Caki2 (cell line): ENCODE measurements at regions not wholly inside any gene's neighbourhood (a gene's known extent, or its start where the extent isn't known, plus 50 kb on each side); places are given as distances from the start of the nearest gene placed in this dataset.

Source experiments
- DNase-seq: peaks from one replicate; pipeline ENCODE4 v3.0.0-alpha.2; 2015; ENCODE audit warnings: low read depth
- in situ Hi-C: cut with HindIII; loops from 2 replicates; pipeline ENCODE4 v1.10.0; 2016; ENCODE audit warnings: low sequenced_read_pairs, low pct_unique_long_range_greater_than_20kb, mixed read lengths

DNA sequence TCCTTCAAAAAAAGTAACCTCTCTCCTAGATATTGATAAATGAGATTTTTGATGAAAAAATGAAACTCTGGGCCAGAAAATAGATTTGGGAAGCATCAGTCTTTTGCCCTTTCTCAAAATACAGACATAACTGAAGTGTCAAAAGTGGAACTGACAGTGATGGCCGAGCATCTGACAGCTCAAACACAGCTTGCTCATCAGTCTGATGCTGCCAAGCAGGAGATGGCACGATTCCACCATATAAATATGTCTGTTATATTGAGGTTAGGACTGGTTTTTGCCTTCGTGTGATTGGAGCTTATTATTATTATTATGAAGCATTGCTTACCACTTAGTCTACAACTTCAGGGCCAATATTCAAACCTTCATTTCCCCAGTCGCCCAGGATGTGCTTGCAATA is 152.6 kb upstream of the EPHA3 start:
- DNase-seq: no peak
- in situ Hi-C loops: no loop called here

DNA sequence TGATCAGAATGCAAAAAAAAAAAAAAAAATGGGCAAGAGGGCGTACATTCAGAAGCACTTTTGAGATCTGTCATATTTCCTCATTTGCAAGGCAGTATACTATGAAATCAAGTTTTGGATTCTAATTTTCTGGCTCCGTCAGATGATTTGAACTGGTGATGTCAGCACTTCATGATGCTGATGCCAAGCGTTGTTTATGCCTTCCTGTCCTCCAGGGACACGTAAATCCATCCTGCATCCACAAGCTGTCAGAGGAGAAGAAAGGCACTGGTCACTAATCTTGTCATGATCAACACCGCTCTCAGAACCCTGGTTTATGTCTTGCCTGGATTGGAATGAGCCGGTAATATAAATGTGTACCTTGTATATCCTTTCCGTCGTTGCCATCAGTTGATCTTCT is 152.1 kb upstream of the EPHA3 start:
- in situ Hi-C loops: no loop called here

DNA sequence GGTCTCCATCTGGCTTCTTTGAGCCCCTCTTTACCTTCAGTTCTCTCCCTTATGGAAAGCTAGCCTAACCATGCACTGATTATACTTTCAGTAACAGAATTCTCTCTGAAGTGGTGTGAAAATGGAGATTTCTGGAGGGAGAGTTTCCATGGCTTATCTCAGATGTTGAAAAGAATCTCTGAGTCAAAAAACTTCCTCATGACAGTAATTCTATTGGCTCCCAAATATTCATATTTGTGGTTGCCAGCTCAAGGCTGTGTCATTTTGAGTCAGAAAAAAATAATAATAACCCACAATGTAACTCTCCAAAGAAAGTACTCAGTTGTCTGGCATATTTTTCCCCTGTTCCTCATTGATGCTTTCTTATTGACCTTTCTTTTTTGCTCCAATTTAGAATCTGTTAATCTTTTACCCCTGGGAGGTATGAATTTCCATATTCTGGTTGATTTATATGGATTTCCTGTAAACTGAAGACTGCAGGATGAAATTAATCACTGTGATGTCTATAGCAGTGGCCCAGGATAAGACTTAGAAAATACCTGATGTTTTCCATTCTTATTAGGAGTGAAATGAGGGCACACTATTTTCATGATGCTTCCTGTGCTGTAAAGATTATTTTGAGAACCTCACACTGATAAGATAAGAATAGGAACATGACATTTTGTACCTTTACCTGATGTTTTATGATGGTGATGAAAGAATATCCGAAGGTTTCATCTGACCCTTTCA is 149.5 kb upstream of the EPHA3 start:
- in situ Hi-C loops: no loop called here
- DNase-seq: no peak

More for the DNA sequence above, 152.1 kb upstream of the EPHA3 start:
- no peak for DNase-seq

DNA sequence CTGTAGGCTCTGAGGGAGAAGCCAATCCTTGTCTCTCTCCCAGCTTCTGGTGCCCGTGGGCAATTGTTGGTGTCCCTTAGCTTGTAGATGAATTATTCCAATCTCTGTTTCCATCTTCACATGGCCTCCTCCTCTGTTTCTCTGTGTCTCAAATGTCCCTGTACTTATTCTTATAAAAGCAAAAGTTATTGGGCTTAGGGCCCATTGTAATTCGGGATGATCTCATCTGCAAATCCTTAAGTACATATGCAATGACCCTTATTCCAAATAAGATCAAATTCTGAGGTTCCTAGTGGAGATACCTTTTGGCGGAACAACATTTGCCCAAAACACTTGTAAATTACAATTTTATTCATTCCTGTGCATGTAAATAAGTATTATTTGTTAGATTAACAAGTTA is 147.4 kb upstream of the EPHA3 start:
- in situ Hi-C loops: no loop called here
- DNase-seq: no peak

DNA sequence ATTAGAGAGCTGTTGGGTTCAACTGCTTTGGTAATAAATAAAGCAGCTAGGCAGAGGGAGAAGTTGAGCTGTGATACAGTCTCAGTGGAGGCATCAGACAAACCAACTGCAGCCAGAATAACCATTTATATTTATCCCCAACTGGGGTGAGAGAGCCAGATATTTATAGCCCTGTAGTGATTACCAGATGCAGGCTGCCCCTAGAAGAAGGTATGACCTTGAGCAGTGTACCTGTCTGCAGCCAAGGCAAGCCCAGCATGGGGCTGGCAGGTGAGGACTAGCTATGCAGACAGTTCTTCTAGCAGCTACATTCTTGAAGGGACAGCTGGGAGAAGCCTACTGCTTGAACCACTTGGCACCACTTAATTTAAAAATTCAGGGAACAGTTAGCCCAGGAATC is 144.4 kb upstream of the EPHA3 start:
- no peak for DNase-seq
- in situ Hi-C loops: no loop called here

DNA sequence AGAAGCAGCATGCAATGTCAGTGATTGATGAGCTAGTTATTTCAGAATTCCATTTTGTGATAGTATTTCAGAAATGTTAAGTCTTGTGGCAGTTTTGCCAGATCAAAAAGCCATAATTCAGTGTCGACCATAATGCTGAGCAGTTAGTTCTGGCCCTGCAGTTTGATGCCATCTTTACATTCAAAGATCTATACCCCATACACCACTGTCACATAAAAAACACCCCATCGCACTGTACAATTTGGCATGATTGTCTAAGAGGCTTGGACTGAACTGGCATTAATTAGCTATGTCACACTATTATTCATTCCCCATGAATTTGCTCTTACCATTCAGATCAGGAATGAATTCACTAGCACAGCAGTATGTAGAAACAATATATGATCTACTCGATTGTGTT is 127.7 kb upstream of the EPHA3 start:
- in situ Hi-C loops: no loop called here
- no peak for DNase-seq

DNA sequence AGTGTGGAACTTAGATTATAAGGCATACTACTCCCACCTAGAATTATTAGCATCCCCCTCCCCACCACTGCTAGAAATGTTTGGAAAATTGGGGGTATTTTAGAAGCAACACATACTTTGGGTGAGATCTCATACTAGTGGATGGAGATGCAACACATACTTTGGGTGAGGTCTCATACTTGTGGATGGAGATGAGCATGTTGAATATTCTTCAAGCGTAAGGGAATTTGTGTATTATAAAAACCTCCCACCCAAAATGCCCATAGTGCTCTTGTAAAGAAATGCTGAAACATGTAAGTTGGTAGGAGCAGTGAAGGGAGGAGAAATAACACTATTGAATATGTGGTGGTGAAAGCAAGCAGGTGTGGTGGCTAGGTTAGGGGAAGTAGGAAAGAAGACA is 124.0 kb upstream of the EPHA3 start:
- DNase-seq: no peak

DNA sequence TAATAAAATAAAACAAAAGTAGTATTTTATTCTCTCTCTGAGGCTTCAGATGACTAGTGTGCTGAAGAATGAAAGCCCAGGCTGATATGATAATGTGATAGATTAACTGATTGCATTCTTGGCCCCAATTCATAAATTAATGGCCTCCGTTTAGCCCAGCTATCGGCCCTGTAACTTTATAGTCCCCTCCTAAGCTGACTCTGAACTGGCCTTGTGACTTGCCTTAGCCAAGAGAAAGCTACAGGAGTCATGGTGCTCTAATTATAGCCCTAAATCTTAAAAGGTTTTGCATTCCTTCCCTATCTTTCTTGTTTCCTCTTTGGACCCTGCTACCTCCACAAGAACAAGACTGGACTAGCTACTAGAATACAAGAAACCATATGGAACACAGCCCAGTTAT is 123.2 kb upstream of the EPHA3 start:
- in situ Hi-C loops: no loop called here

More for the DNA sequence above, 124.0 kb upstream of the EPHA3 start:
- in situ Hi-C loops: no loop called here

DNA sequence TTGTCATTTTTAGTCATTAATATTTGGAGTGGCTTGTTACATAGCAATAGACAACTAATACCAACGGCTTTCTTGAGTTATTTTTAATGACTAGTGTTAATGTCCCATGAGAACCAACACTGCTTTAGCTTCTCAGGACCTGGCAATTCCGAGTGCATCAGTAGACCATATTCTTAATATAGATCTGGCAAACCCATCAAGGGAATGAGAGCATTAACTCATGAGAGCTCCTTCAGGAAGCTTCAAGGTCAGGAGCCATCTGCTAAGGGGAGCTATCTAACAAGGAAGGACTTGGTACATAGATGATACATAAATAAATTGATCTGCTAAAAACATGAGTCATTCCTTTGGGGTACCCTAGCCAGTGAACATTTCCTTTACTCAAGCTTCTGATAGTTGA is 122.6 kb upstream of the EPHA3 start:
- in situ Hi-C loops: no loop called here
- no peak for DNase-seq

More for the DNA sequence above, 123.2 kb upstream of the EPHA3 start:
- no peak for DNase-seq

DNA sequence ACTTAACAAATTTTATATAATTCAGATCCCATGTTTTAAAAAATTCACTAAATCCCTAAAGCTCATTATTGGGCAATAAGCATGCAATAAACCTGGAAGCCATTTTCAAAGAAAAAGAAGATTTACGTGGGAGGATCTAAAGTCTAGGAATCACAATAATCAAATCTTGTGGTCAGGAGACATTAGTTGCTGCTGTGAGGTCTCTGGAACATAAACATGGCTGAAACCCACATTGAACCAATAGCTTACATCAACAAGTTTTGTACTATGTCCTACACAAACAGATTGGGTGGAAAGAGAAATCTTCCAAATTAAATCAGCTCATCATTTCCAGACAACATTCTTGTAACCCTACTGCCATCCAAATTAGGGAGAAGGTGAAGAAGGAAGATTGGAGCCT is 121.9 kb upstream of the EPHA3 start:
- in situ Hi-C loops: no loop called here
- DNase-seq: no peak

DNA sequence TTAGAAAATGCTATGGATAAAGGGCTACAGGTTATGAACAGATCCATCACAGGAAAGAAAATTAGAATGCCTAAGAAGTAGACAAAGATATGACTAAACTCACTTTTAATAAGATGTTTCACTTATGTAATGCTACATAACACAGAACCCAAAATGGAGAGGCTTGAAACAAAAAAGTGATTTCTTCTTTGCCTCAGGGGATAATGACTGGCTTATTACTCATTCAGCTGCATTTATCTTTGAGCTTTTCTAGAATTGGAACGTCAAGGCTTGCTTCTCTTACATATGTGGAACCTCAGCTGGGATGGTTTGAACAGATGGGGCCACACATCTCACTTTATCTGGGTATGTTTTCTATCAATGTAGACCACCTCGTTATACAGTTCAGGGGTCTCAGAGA is 120.6 kb upstream of the EPHA3 start:
- in situ Hi-C loops: no loop called here
- no peak for DNase-seq

DNA sequence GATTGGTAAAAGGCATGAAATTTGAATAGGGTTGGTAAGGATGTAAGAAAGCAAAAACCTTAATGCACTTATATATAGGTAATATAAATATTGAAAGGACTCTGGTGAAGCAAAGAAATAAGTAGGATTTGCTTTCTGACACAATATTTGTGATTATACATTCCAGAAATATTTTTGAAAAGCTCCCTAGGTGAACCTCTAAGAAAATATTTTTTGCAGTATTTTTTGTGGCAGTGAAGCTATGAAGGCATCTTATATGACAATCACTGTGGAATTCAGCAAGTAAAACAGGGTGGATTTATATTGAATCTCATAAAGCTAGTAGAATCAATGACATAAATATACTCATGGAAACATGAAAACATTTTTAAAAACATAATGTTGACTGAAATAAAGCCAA is 119.6 kb upstream of the EPHA3 start:
- in situ Hi-C loops: no loop called here
- DNase-seq: no peak

DNA sequence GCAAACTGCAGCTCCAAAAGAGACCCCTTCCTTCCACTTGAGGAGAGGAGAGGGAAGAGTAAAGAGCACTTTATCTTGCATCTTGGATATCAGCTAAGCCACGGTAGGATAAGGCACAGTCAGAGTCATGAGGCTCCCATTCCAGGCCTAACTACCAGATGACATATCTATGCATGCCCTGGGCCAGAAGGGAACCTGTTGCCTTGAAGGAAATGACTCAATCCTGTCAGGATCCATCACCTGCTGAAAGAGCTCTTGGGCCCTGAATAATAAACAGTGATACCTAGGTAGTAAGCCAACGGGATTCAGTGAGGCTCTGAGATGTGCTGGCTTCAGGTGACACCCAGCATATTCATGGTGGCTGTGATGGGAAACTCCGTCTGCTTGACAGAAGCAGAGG is 118.5 kb upstream of the EPHA3 start:
- DNase-seq: no peak
- in situ Hi-C loops: no loop called here

DNA sequence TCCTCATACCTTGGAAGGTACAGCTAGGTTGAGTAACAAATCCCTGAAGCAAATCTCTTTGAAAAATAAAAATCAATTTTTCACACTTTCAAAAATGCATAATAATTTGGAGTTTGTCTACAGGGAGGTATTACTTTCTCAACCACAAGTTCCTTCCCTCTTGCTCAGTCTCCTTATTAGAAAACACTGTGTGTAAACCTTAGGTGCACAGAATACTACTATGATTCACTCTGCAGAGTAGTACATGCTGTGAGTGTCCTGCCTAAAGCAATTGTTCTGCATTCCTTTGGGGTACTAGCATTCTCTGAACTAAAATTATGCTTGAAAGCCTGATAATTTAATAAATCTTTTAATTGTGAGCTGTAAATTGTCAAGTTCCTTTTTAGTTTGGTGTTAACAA is 115.9 kb upstream of the EPHA3 start:
- in situ Hi-C loops: no loop called here
- no peak for DNase-seq

DNA sequence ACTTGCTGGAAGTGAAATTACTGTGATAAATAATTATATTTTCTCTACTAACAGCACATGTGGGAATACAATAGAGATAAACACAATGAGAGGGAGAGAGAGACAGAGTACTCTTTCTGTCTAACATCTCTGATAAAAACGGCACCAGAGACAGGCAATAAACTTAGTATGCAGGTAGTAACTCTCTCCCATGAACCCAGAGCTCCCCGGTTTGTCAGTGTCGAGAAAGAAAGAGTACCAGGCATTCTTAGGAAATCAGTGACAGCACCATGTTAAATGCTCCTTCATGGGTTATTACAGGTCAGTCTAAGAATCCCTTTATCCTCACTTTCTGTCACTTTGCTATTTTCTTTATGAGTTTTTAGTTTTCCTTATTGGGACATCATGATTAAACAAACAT is 110.7 kb upstream of the EPHA3 start:
- DNase-seq: no peak
- in situ Hi-C loops: no loop called here

DNA sequence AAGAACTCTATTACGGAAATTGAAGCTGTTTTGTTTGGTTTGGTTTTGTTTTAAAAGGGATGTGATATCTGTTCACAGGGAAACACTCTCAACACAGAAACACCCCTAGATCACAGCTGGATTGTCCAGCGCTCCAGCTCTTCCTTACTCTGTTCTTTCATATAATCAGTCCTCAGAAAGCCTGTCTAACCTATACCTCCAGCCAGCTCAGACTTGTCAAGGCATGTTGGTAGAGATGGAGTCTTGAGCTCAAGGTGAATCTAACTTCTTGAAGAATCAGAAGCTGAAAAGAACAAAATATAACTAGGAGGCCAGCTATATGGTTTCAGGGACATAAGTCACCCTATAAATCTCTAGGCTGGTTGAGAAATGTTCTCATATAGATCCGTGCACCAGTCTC is 110.2 kb upstream of the EPHA3 start:
- in situ Hi-C loops: no loop called here
- DNase-seq: no peak

DNA sequence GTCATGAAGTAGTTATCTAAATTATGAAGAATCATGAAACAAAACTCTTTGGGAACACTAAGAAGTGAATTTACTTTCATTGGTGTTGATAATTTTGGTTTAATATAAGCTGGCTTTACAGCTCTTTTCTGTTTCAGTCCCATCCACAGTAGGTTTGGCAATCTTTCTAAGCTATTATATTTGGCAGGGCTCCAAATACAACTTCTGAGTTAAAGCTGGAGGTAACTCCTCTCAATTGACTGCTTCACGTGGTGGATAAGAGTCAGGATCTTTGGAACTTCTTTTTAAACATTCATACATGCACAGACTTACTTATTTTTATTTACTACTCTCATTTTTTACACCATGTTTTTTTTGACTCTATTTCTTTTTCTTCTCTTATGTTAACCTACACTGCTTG is 106.5 kb upstream of the EPHA3 start:
- in situ Hi-C loops: no loop called here

DNA sequence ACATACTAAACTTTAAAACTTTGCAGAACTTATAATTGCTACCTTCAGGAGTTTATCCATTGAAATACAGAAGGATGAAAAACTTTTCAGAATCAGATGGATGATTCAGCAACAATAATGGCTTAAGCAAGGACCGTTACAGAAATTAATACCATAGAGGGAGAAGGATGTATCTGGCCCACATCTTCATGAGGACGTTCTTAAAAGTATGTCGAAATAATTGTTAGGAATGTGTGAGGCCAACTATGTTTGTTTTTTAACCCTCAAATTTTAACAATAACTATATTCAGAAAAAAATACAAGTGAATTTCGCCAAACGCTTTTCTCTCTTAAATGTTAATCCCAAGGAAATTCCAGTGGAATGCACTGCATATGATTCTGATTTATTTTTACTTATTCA is 105.2 kb upstream of the EPHA3 start:
- in situ Hi-C loops: no loop called here
- DNase-seq: no peak

More for the DNA sequence above, 106.5 kb upstream of the EPHA3 start:
- no peak for DNase-seq

DNA sequence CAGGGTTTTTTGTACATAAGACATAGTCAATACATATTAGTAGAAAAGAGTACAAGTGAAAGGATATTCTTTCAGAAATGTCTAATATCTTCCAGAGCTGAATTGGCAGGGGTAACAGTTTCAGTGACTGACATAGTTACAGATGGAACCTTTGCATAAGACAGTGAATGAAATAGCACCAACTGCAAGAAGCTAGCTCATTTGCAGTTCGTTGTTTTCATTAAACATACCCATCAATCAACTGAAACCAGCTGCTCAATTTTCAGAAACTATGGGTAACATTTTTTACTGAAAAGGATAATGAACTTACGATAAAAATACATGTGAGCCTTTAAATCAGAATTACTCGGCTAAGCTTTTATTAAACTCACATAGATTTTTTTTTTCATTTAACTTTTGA is 93.9 kb upstream of the EPHA3 start:
- no peak for DNase-seq
- in situ Hi-C loops: no loop called here

DNA sequence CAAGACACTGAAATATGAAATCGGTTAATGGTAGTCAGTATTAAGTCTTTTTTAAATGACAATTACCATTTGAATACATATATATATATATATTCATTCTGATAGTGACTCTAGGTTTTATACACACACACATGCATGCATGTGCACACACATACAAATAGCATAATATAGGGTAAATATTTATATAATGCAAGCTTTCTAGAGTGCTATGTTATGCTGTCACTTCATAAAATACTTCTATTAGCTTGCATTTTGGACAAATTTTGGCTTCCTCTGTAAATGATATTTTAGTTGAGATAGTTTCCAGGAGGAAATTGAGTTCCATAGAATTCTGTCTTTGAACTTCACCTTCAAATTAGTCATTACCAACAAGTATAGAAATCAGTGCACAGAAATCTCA is 89.9 kb upstream of the EPHA3 start:
- in situ Hi-C loops: no loop called here
- no peak for DNase-seq

DNA sequence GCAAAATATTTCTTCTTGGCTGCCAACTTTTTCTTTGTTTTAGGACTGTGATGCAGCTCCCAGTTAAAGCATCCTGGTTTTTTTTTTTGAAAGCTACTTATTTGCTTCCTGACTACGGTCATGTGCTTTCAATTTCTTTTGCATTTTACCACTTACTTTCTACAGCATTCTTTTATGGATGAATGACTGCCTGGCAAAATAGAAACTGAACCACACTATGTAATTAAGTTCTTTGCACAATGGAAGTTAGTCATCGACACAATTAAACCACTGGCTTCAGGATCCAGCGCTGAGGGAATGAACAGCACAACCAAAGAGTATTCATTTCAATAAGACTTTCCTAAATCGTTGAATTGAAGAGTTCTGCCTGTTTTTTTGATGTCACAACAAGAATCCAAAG is 82.2 kb upstream of the EPHA3 start:
- in situ Hi-C loops: no loop called here
- DNase-seq: peak; percentile 47
